LoVo (cell line): ENCODE measurements at regions not wholly inside any gene's neighbourhood (a gene's known extent, or its start where the extent isn't known, plus 50 kb on each side); places are given as distances from the start of the nearest gene placed in this dataset.

Experiments
- DNase-seq: peaks from one replicate; pipeline ENCODE4 v3.0.0-alpha.2; 2016; ENCODE audit warnings: low spot score

GRCh38 chr4:10746371-10747171 lies 62.0 kb upstream of the CLNK start:
- no peak for DNase-seq

GRCh38 chr4:10743357-10743756 lies 58.8 kb upstream of the CLNK start:
- no peak for DNase-seq

DNA sequence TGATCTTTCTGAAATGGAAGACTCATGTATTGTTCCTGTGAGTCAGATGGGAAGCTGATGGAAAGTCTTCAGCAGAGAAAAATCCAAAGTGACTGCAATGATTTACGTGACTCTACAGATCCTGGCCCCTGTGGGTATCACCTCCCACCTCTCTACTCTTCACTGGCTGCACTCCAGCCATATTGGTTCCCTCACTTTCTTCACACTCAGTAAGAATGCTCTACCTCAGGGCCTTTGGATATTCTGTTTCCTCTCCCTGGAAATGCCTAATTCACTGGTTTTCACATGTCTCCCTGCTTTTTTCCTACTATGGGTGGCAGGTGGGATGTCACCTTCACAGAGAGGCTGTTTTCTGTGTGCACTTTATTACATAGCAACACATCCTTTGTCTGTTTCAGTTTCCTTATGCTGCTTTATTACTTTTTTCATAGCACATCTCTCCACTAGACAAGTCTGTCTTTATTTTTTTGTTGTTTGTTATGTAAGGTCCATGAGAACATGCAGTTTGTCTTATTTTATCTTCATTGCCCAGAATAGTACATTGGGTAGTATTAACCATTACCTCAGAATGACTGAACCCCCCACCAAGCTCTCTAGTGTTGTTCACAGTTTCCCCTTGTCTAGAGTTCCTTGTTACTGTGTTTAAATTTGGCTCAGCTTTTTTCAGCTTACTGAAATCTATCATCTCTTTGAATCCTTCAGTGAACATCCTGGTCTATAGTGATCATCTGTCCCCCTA lies 57.6 kb upstream of the CLNK start:
- no peak for DNase-seq

GRCh38 chr4:10740891-10741620 lies 56.5 kb upstream of the CLNK start:
- DNase-seq = no peak

- DNase-seq = no peak
These were observed 55.7 kb upstream of the CLNK start for GRCh38 chr4:10740251-10740650.

- no peak for DNase-seq
These were observed 54.4 kb upstream of the CLNK start for GRCh38 chr4:10738826-10739489.

DNA sequence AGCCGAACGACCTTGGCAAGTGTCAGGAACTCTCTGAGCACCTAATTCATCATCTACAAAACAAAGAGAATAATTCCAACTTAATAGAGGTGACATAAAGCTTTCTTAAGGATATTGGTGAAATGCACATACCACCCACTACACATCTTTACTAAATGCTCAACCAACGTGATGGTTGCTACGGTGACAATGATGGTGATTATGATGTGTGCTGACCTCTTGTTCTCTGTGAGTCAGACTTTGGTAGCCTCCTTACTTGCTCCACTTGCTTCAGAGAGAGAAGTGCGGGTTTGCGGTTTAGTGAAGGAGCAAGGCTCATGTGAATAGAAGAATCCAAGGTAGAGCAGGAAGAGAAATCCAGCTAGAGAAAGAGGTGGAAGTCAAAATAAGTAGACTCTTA lies 52.8 kb upstream of the CLNK start:
- DNase-seq = no peak

- no peak for DNase-seq
These were observed 52.3 kb upstream of the CLNK start for GRCh38 chr4:10736895-10737294.

- DNase-seq = no peak
These were observed 51.7 kb upstream of the CLNK start for GRCh38 chr4:10736266-10736665.

DNA sequence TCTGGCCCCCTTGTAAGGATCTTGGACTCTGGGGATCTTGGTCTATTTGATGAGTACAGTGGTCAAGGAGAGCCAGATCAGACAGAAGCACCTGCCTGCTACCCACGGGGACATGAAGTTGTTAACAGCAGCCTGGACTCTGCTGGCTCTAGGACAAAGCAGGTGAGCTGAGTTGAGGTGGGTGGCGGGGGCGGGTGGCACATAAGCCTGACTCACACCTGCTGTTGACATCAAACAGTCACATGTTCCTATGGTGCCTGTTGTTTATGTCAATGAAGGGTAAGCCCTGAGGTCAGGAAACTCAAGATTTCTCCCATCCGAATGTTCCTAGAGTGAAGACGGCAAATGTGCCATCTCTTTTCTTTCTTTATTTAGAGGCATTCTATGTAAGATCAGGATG lies 50.1 kb upstream of the CLNK start:
- DNase-seq = no peak
